ENCODE measurements at regions not wholly inside any gene's neighbourhood (a gene's known extent, or its start where the extent isn't known, plus 50 kb on each side); places are given as distances from the start of the nearest gene placed in this dataset.

GRCh38 chr2:120469426-120469825 is 123.5 kb downstream of the INHBB start:
- no peaks in the 10 kb centered on the region for H3K27me3 ChIP-seq (replicated peaks in 1 of 4; ENCODE audit: control extremely low read depth in 1 of 4, control insufficient read depth in 3 of 4, insufficient read depth in 4 of 4, low read length in 3 of 4)
- no peak overlapping the region for H3K9ac ChIP-seq (ENCODE audit: low read length)
- H2AFZ ChIP-seq (ENCODE audit: insufficient read depth, low read depth, low read length, poor library complexity, severe bottlenecking) = no peak overlapping the region
- no peak overlapping the region for H3K27ac Mint-ChIP-seq
- no peaks in the 10 kb centered on the region for H4K20me1 ChIP-seq (ENCODE audit: control insufficient read depth, insufficient read depth, low read length, poor library complexity, severe bottlenecking)
- ChIA-PET POLR2A (no interaction called here), CTCF (no interaction called here)
- no peak for TF ChIP-seq EZH2 (IDR thresholded peaks at IDR 0.05; ENCODE audit: borderline replicate concordance, insufficient read depth, low read depth, low read length, poor library complexity, severe bottlenecking)
- TF ChIP-seq CTCF (IDR thresholded peaks at IDR 0.05) = no peak
- no peak overlapping the region for H3K4me2 ChIP-seq (replicated peaks; ENCODE audit: low read depth, low read length, poor library complexity, severe bottlenecking)
- no peaks in the 10 kb centered on the region for H3K36me3 ChIP-seq (replicated peaks in 1 of 2; ENCODE audit: control extremely low read depth in 1 of 2, control insufficient read depth in 1 of 2, extremely low read depth in 1 of 2, insufficient read depth in 2 of 2, low read length in 1 of 2)
- peaks cover 2% of the 10 kb centered on the region for H3K9me3 Mint-ChIP-seq (ENCODE audit: insufficient read depth)
- H3K9me3 ChIP-seq (ENCODE audit: control extremely low read depth in 1 of 3, control insufficient read depth in 2 of 3, insufficient read depth in 1 of 3, low read length in 2 of 3) = peaks cover 0 to 8% (median 0%) of the 10 kb centered on the region in 3 donors
- H3K27me3 Mint-ChIP-seq = peaks cover 5% of the 10 kb centered on the region
- H3K4me1 ChIP-seq (ENCODE audit: control insufficient read depth in 2 of 2, insufficient read depth in 2 of 2, low read length in 2 of 2) = no peaks in the 10 kb centered on the region
- no peak overlapping the region for H3K27ac ChIP-seq (ENCODE audit: low read length in 2 of 2)
- WGBS (ENCODE audit: insufficient coverage) = 80% methylated on average over 2 of the region's 2 CpGs
- H3K4me1 Mint-ChIP-seq = no peaks in the 10 kb centered on the region
- intact Hi-C loops (cut with micrococcal nuclease) = no loop called here
- no peak for ATAC-seq (ENCODE audit: low read depth)
- H3K4me3 ChIP-seq (ENCODE audit: control extremely low read depth in 1 of 5, extremely low read depth in 1 of 5, insufficient read depth in 1 of 5, low read depth in 2 of 5, low read length in 4 of 5) = no peak overlapping the region
- DNase-seq = no peak
- no peak overlapping the region for H3K4me3 Mint-ChIP-seq
- no peaks in the 10 kb centered on the region for H3K79me2 ChIP-seq (ENCODE audit: control insufficient read depth, insufficient read depth, low read length)

GRCh38 chr2:120470041-120470965 is 124.4 kb downstream of the INHBB start:
- no peaks in the 10 kb centered on the region for H3K79me2 ChIP-seq (ENCODE audit: control insufficient read depth, insufficient read depth, low read length)
- TF ChIP-seq EZH2 (IDR thresholded peaks at IDR 0.05; ENCODE audit: borderline replicate concordance, insufficient read depth, low read depth, low read length, poor library complexity, severe bottlenecking) (no peak), CTCF (IDR thresholded peaks at IDR 0.05) (no peak)
- no peak overlapping the region for H3K27ac Mint-ChIP-seq
- no peak overlapping the region for H3K9ac ChIP-seq (ENCODE audit: low read length)
- no peak overlapping the region for H3K4me2 ChIP-seq (replicated peaks; ENCODE audit: low read depth, low read length, poor library complexity, severe bottlenecking)
- H3K4me3 Mint-ChIP-seq = no peak overlapping the region
- no peak overlapping the region for H2AFZ ChIP-seq (ENCODE audit: insufficient read depth, low read depth, low read length, poor library complexity, severe bottlenecking)
- peaks cover 2% of the 10 kb centered on the region for H3K9me3 Mint-ChIP-seq (ENCODE audit: insufficient read depth)
- no peak overlapping the region for H3K27ac ChIP-seq (ENCODE audit: low read length in 2 of 2)
- DNase-seq (no peak), ATAC-seq (ENCODE audit: low read depth) (no peak)
- no peaks in the 10 kb centered on the region for H4K20me1 ChIP-seq (ENCODE audit: control insufficient read depth, insufficient read depth, low read length, poor library complexity, severe bottlenecking)
- no peaks in the 10 kb centered on the region for H3K36me3 ChIP-seq (replicated peaks in 1 of 2; ENCODE audit: control extremely low read depth in 1 of 2, control insufficient read depth in 1 of 2, extremely low read depth in 1 of 2, insufficient read depth in 2 of 2, low read length in 1 of 2)
- peaks cover 0 to 8% (median 0%) of the 10 kb centered on the region in 3 donors for H3K9me3 ChIP-seq (ENCODE audit: control extremely low read depth in 1 of 3, control insufficient read depth in 2 of 3, insufficient read depth in 1 of 3, low read length in 2 of 3)
- intact Hi-C loops (cut with micrococcal nuclease) = no loop called here
- H3K27me3 Mint-ChIP-seq = peaks cover 5% of the 10 kb centered on the region
- H3K4me1 Mint-ChIP-seq = no peaks in the 10 kb centered on the region
- ChIA-PET CTCF (no interaction called here), POLR2A (no interaction called here)
- no peak overlapping the region for H3K4me3 ChIP-seq (ENCODE audit: control extremely low read depth in 1 of 5, extremely low read depth in 1 of 5, insufficient read depth in 1 of 5, low read depth in 2 of 5, low read length in 4 of 5)
- no peaks in the 10 kb centered on the region for H3K4me1 ChIP-seq (ENCODE audit: control insufficient read depth in 2 of 2, insufficient read depth in 2 of 2, low read length in 2 of 2)
- WGBS (ENCODE audit: insufficient coverage) = 82% methylated on average over 9 of the region's 14 CpGs
- no peaks in the 10 kb centered on the region for H3K27me3 ChIP-seq (replicated peaks in 1 of 4; ENCODE audit: control extremely low read depth in 1 of 4, control insufficient read depth in 3 of 4, insufficient read depth in 4 of 4, low read length in 3 of 4)

Data from B cell (primary cell).